ENCODE measurements at regions not wholly inside any gene's neighbourhood (a gene's known extent, or its start where the extent isn't known, plus 50 kb on each side); places are given as distances from the start of the nearest gene placed in this dataset.

- Histone ChIP-seq H3K4me2 (ENCODE audit: low read depth, low read length, poor library complexity, severe bottlenecking) (no peak overlapping the region), H3F3A (ENCODE audit: insufficient read depth) (no peaks in the 10 kb centered on the region), H3K27me3 (ENCODE audit: low read length) (no peaks in the 10 kb centered on the region), H3K27ac (ENCODE audit: low read depth, low read length) (no peak overlapping the region), H3K4me3 (ENCODE audit: insufficient read depth, low read length, poor library complexity, severe bottlenecking) (no peak overlapping the region), H3K9me3 (ENCODE audit: insufficient read depth, low read length) (no peaks in the 10 kb centered on the region), H3K79me2 (ENCODE audit: insufficient read depth, low read length) (no peaks in the 10 kb centered on the region), H3K9ac (ENCODE audit: low read length) (no peak overlapping the region), H2AFZ (ENCODE audit: low read depth, low read length, severe bottlenecking) (no peak overlapping the region), H4K20me1 (ENCODE audit: low read depth, low read length) (no peaks in the 10 kb centered on the region), H3K36me3 (ENCODE audit: low read length) (no peaks in the 10 kb centered on the region), H3K9me2 (replicated peaks; ENCODE audit: insufficient read depth, low read length) (no peaks in the 10 kb centered on the region)
- no peak for TF ChIP-seq CTCF (IDR thresholded peaks at IDR 0.05; ENCODE audit: insufficient read depth, low read length, poor library complexity, severe bottlenecking)
- no peak for TF ChIP-seq EZH2phosphoT487 (conservative IDR thresholded peaks at IDR 0.05; ENCODE audit: low read length)
Observed at GRCh38 chr16:6775712-6776111, 556.9 kb upstream of the RBFOX1 start.

- Histone ChIP-seq H3K36me3 (ENCODE audit: low read length) (no peaks in the 10 kb centered on the region), H3K79me2 (ENCODE audit: insufficient read depth, low read length) (no peaks in the 10 kb centered on the region), H3F3A (ENCODE audit: insufficient read depth) (no peaks in the 10 kb centered on the region), H4K20me1 (ENCODE audit: low read depth, low read length) (no peaks in the 10 kb centered on the region), H3K9me2 (replicated peaks; ENCODE audit: insufficient read depth, low read length) (no peaks in the 10 kb centered on the region), H3K27me3 (ENCODE audit: low read length) (no peaks in the 10 kb centered on the region), H3K9me3 (ENCODE audit: insufficient read depth, low read length) (no peaks in the 10 kb centered on the region), H3K4me3 (ENCODE audit: insufficient read depth, low read length, poor library complexity, severe bottlenecking) (no peak overlapping the region), H3K9ac (ENCODE audit: low read length) (no peak overlapping the region), H3K4me2 (ENCODE audit: low read depth, low read length, poor library complexity, severe bottlenecking) (no peak overlapping the region), H3K27ac (ENCODE audit: low read depth, low read length) (no peak overlapping the region), H2AFZ (ENCODE audit: low read depth, low read length, severe bottlenecking) (no peak overlapping the region)
- TF ChIP-seq EZH2phosphoT487 (conservative IDR thresholded peaks at IDR 0.05; ENCODE audit: low read length) (no peak), CTCF (IDR thresholded peaks at IDR 0.05; ENCODE audit: insufficient read depth, low read length, poor library complexity, severe bottlenecking) (no peak)
Observed at GRCh38 chr16:6771956-6772355, 560.7 kb upstream of the RBFOX1 start.

- H3K4me2 ChIP-seq (ENCODE audit: low read depth, low read length, poor library complexity, severe bottlenecking): no peak overlapping the region
Observed at GRCh38 chr16:6753553-6753952, 579.1 kb upstream of the RBFOX1 start.

More at GRCh38 chr16:6753553-6753952, 579.1 kb upstream of the RBFOX1 start:
- Histone ChIP-seq H3K36me3 (ENCODE audit: low read length) (no peaks in the 10 kb centered on the region), H3K27ac (ENCODE audit: low read depth, low read length) (no peak overlapping the region), H4K20me1 (ENCODE audit: low read depth, low read length) (no peaks in the 10 kb centered on the region), H2AFZ (ENCODE audit: low read depth, low read length, severe bottlenecking) (no peak overlapping the region), H3K79me2 (ENCODE audit: insufficient read depth, low read length) (no peaks in the 10 kb centered on the region), H3K27me3 (ENCODE audit: low read length) (no peaks in the 10 kb centered on the region), H3K9me2 (replicated peaks; ENCODE audit: insufficient read depth, low read length) (no peaks in the 10 kb centered on the region), H3K9ac (ENCODE audit: low read length) (no peak overlapping the region), H3F3A (ENCODE audit: insufficient read depth) (no peaks in the 10 kb centered on the region), H3K4me3 (ENCODE audit: insufficient read depth, low read length, poor library complexity, severe bottlenecking) (no peak overlapping the region), H3K9me3 (ENCODE audit: insufficient read depth, low read length) (no peaks in the 10 kb centered on the region)
- TF ChIP-seq CTCF (IDR thresholded peaks at IDR 0.05; ENCODE audit: insufficient read depth, low read length, poor library complexity, severe bottlenecking) (no peak), EZH2phosphoT487 (conservative IDR thresholded peaks at IDR 0.05; ENCODE audit: low read length) (no peak)

Data from SU-DHL-6 (cell line).